ENCODE measurements at regions not wholly inside any gene's neighbourhood (a gene's known extent, or its start where the extent isn't known, plus 50 kb on each side); places are given as distances from the start of the nearest gene placed in this dataset.

- TF ChIP-seq POU2F2 (IDR thresholded peaks at IDR 0.05; ENCODE audit: low read depth, low read length) = no peak
- no peak for TF ChIP-seq POLR2A (IDR thresholded peaks at IDR 0.05; ENCODE audit: low read depth, low read length)
- no peak for TF ChIP-seq POLR2AphosphoS5 (IDR thresholded peaks at IDR 0.05; ENCODE audit: low read depth, low read length)
- no peak for TF ChIP-seq SPI1 (IDR thresholded peaks at IDR 0.05; ENCODE audit: low read depth, low read length)
- TF ChIP-seq TAF1 (IDR thresholded peaks at IDR 0.05; ENCODE audit: low read depth, low read length) = no peak
- no peak for TF ChIP-seq PAX5 (IDR thresholded peaks at IDR 0.05; ENCODE audit: insufficient read depth, low read length, severe bottlenecking)
Observed at GRCh38 chr12:19652386-19652785, 213.1 kb downstream of the AEBP2 start.

Measured in GM12891 (cell line).